NT2/D1 (cell line): ENCODE measurements at regions not wholly inside any gene's neighbourhood (a gene's known extent, or its start where the extent isn't known, plus 50 kb on each side); places are given as distances from the start of the nearest gene placed in this dataset.

Experiments
- DNase-seq: peaks from one replicate; pipeline ENCODE4 v3.0.0-alpha.2; 2011; ENCODE audit warnings: low read depth, low spot score
- H3K27me3 ChIP-seq: 2 replicates; pipeline ENCODE4 v1.6.0; 2011; ENCODE audit warnings: mild to moderate bottlenecking; ENCODE audit not compliant: insufficient read length, insufficient read depth
- H3K36me3 ChIP-seq: 2 replicates; pipeline ENCODE4 v1.6.1; 2011; ENCODE audit warnings: mild to moderate bottlenecking, low read length, mixed read lengths; ENCODE audit not compliant: insufficient read depth, insufficient read length
- H3K4me1 ChIP-seq: 2 replicates; pipeline ENCODE4 v1.5.1; 2011; ENCODE audit not compliant: insufficient read depth, insufficient read length
- H3K4me3 ChIP-seq: 2 replicates; pipeline ENCODE4 v1.5.1; 2011; ENCODE audit warnings: low read depth; ENCODE audit not compliant: insufficient read length
- H3K9ac ChIP-seq: 2 replicates; pipeline ENCODE4 v1.6.0; 2011; ENCODE audit warnings: low read depth; ENCODE audit not compliant: insufficient read length
- H3K9me3 ChIP-seq: 2 replicates; pipeline ENCODE4 v1.5.1; 2011; ENCODE audit warnings: mild to moderate bottlenecking, low read length; ENCODE audit not compliant: insufficient read depth
- SUZ12 ChIP-seq: IDR thresholded peaks from 2 replicates; pipeline ENCODE4 v1.6.1; 2011; ENCODE audit not compliant: insufficient read length, insufficient read depth; ENCODE audit errors: extremely low read depth
- YY1 ChIP-seq: IDR thresholded peaks from 2 replicates; pipeline ENCODE4 v1.6.1; 2011; ENCODE audit not compliant: insufficient read length, insufficient read depth
- ZNF274 ChIP-seq: IDR thresholded peaks from 2 replicates; pipeline ENCODE4 v1.6.1; 2011; ENCODE audit warnings: mild to moderate bottlenecking, low read depth, low read length

GRCh38 chr10:104548090-104548489 lies 93.0 kb upstream of the SORCS3 start:
- no peaks in the 10 kb centered on the region for H3K4me1 ChIP-seq
- peak; percentile 2 for DNase-seq

GRCh38 chr10:104556831-104557230 lies 84.3 kb upstream of the SORCS3 start:
- TF ChIP-seq YY1 (no peak), SUZ12 (no peak), ZNF274 (no peak)
- Histone ChIP-seq H3K4me1 (no peaks in the 10 kb centered on the region), H3K9me3 (no peaks in the 10 kb centered on the region), H3K27me3 (no peaks in the 10 kb centered on the region), H3K4me3 (no peak overlapping the region), H3K36me3 (no peaks in the 10 kb centered on the region), H3K9ac (no peak overlapping the region)
- no peak for DNase-seq

More at GRCh38 chr10:104548090-104548489, 93.0 kb upstream of the SORCS3 start:
- Histone ChIP-seq H3K9me3 (no peaks in the 10 kb centered on the region), H3K36me3 (no peaks in the 10 kb centered on the region), H3K9ac (no peak overlapping the region), H3K4me3 (no peak overlapping the region), H3K27me3 (no peaks in the 10 kb centered on the region)
- TF ChIP-seq YY1 (no peak), ZNF274 (no peak), SUZ12 (no peak)

GRCh38 chr10:104557966-104558365 lies 83.1 kb upstream of the SORCS3 start:
- Histone ChIP-seq H3K9ac (no peak overlapping the region), H3K9me3 (no peaks in the 10 kb centered on the region), H3K27me3 (no peaks in the 10 kb centered on the region), H3K4me3 (no peak overlapping the region), H3K36me3 (no peaks in the 10 kb centered on the region), H3K4me1 (no peaks in the 10 kb centered on the region)
- no peak for DNase-seq
- TF ChIP-seq SUZ12 (no peak), YY1 (no peak), ZNF274 (no peak)

- H3K4me1 ChIP-seq = no peaks in the 10 kb centered on the region
- no peaks in the 10 kb centered on the region for H3K9me3 ChIP-seq
- no peak for TF ChIP-seq SUZ12
- no peak for TF ChIP-seq ZNF274
- no peak for TF ChIP-seq YY1
- no peak for DNase-seq
- no peaks in the 10 kb centered on the region for H3K36me3 ChIP-seq
- no peak overlapping the region for H3K9ac ChIP-seq
- H3K27me3 ChIP-seq = no peaks in the 10 kb centered on the region
- H3K4me3 ChIP-seq = no peak overlapping the region
These were observed 81.2 kb upstream of the SORCS3 start for GRCh38 chr10:104559935-104560334.

DNA sequence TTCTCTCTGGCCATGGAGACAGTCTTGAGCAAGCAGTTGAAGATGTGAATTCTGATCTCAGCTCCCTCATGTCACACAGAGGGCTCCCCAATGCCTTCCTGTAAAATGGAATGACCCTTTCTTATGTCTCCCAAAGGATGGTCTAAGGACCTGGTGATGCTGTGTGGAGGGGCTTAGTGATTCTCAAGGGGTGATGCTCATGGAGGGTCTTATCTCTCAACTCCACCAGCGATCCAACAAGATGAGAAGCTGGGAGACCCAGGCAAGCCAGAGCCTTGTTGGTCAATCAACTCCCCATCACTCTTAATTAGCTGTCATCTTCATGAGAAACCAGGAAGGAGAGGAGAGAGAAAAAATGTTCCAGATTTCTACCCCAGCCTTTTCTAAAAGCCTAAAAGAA lies 78.0 kb upstream of the SORCS3 start:
- H3K4me3 ChIP-seq = no peak overlapping the region
- H3K27me3 ChIP-seq = no peaks in the 10 kb centered on the region
- DNase-seq = no peak
- no peaks in the 10 kb centered on the region for H3K36me3 ChIP-seq
- no peaks in the 10 kb centered on the region for H3K9me3 ChIP-seq
- H3K4me1 ChIP-seq = no peaks in the 10 kb centered on the region
- no peak overlapping the region for H3K9ac ChIP-seq
- TF ChIP-seq ZNF274 (no peak), YY1 (no peak), SUZ12 (no peak)

GRCh38 chr10:104563548-104563947 lies 77.5 kb upstream of the SORCS3 start:
- DNase-seq = no peak
- no peaks in the 10 kb centered on the region for H3K4me1 ChIP-seq
- no peaks in the 10 kb centered on the region for H3K9me3 ChIP-seq
- no peak for TF ChIP-seq ZNF274
- TF ChIP-seq SUZ12 = no peak
- no peak for TF ChIP-seq YY1
- H3K36me3 ChIP-seq = no peaks in the 10 kb centered on the region
- no peaks in the 10 kb centered on the region for H3K27me3 ChIP-seq
- H3K9ac ChIP-seq = no peak overlapping the region
- H3K4me3 ChIP-seq = no peak overlapping the region

- no peaks in the 10 kb centered on the region for H3K27me3 ChIP-seq
- TF ChIP-seq SUZ12 (no peak), YY1 (no peak), ZNF274 (no peak)
These were observed 66.7 kb upstream of the SORCS3 start for GRCh38 chr10:104574427-104574826.

GRCh38 chr10:104574838-104575237 lies 66.3 kb upstream of the SORCS3 start:
- no peak for DNase-seq

More at GRCh38 chr10:104574427-104574826, 66.7 kb upstream of the SORCS3 start:
- H3K36me3 ChIP-seq = no peaks in the 10 kb centered on the region
- no peak overlapping the region for H3K9ac ChIP-seq
- H3K4me3 ChIP-seq = no peak overlapping the region
- no peaks in the 10 kb centered on the region for H3K4me1 ChIP-seq
- peaks cover 12% of the 10 kb centered on the region for H3K9me3 ChIP-seq
- no peak for DNase-seq

More at GRCh38 chr10:104574838-104575237, 66.3 kb upstream of the SORCS3 start:
- H3K4me1 ChIP-seq = no peaks in the 10 kb centered on the region
- no peaks in the 10 kb centered on the region for H3K36me3 ChIP-seq
- TF ChIP-seq SUZ12 (no peak), ZNF274 (no peak), YY1 (no peak)
- H3K9ac ChIP-seq = no peak overlapping the region
- peaks cover 9% of the 10 kb centered on the region for H3K9me3 ChIP-seq
- H3K4me3 ChIP-seq = no peak overlapping the region
- no peaks in the 10 kb centered on the region for H3K27me3 ChIP-seq
